SHP77 treated with DMSO at 0.1 percent for 48 hours (cell line): ENCODE measurements at regions not wholly inside any gene's neighbourhood (a gene's known extent, or its start where the extent isn't known, plus 50 kb on each side); places are given as distances from the start of the nearest gene placed in this dataset.
"Not testable (repeated sequence)": the region's sequence is repeated elsewhere in the genome, so short reads cannot be mapped to it uniquely, and the experiment has no call there.

ENCODE experiments used
- DNase-seq: peaks from one replicate; lab custom pipeline; 2025; lab: John Stamatoyannopoulos, UW

GRCh38 chr10:34015700-34016099, 681.2 kb upstream of the NRP1 start:
- DNase-seq, result no peak

GRCh38 chr10:34013235-34013634, 678.8 kb upstream of the NRP1 start:
- DNase-seq, result no peak

DNA sequence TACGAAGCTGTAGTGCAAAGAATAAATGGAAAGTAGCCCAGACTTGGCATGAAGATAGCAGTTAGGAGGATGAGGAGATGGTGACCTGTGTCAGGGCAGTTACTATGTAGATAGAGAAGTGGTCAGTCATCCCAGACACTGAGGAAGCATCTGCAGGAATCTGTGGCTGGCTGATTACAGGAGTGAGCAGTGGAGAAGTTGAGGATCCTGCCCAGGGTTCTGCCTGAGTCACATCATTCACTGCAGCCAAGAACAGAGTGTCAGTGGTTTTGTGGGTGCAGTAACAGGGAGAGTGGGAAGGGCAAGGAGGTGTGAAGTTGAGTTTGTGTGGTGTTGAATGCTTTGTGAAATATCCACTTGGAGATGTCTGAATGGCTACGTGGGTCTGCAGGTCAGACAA, 676.4 kb upstream of the NRP1 start:
- no peak for DNase-seq

- DNase-seq, result not testable (repeated sequence)
Measured at GRCh38 chr10:34010228-34010627, 675.8 kb upstream of the NRP1 start.

- no peak for DNase-seq
Measured at GRCh38 chr10:34008656-34009055, 674.2 kb upstream of the NRP1 start.

DNA sequence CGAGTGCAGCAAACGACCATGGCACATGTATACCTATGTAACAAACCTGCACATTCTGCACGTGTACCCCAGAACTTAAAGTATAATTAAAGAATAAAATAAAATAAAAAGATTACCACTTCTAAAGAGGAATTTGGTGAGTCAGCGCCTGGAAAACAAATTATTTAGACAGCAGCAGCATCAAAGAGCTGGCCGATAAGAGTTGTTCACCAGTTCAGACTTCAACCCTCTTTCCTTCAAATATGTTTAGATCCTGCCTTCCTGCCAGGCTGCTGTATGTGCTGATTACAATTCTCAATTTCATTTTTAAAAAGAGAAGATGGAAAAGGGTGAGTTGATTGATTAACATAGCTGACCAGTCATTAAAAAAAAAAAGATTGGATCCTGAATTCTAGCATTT, 672.0 kb upstream of the NRP1 start:
- DNase-seq, result no peak

DNA sequence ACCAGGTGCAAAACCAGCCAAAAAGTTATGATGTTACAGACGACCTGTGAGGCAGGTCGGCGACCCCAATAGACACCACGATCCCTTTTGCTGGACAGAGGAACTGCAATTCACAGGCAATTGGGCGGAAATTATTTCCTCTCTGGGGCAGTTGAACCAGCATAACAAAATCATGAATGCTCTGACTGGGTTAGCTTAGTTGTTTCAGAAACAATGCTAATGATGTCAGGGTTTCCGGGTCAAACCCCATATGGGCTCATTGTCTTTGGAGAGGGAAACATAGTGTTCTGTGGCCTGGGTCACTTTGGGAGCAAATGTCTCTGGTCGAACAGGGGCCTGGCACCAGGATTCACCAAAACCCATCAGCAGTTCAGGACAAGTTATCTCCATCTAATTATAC, 669.1 kb upstream of the NRP1 start:
- DNase-seq, result no peak

- DNase-seq, result no peak
Measured at GRCh38 chr10:34002896-34003295, 668.4 kb upstream of the NRP1 start.

- DNase-seq, result no peak
Measured at GRCh38 chr10:34001831-34002230, 667.4 kb upstream of the NRP1 start.

GRCh38 chr10:34001087-34001580, 666.7 kb upstream of the NRP1 start:
- DNase-seq, result no peak

DNA sequence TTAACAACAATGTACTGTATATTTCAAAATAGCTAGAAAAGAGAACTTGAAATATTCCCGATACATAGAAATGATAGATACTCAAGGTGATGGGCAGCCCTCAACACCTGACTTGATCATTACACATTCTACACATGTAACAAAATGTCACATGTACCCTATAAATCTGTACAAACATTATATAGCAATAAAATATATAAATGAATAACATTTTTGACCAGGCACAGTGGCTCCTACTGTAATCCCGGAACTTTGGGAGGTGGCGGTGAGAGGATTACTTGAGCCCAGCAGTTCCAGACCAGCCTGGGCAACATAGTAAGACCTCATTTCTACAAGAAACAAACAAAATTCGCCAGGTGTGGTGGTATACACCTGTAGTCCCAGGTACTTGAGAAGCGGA, 659.5 kb upstream of the NRP1 start:
- no peak for DNase-seq

GRCh38 chr10:33991924-33992323, 657.5 kb upstream of the NRP1 start:
- DNase-seq, result no peak

- no peak for DNase-seq
Measured at GRCh38 chr10:33986515-33986914, 652.0 kb upstream of the NRP1 start.

GRCh38 chr10:33986016-33986415, 651.5 kb upstream of the NRP1 start:
- DNase-seq, result no peak

- DNase-seq, result no peak
Measured at GRCh38 chr10:33982995-33983394, 648.5 kb upstream of the NRP1 start.

DNA sequence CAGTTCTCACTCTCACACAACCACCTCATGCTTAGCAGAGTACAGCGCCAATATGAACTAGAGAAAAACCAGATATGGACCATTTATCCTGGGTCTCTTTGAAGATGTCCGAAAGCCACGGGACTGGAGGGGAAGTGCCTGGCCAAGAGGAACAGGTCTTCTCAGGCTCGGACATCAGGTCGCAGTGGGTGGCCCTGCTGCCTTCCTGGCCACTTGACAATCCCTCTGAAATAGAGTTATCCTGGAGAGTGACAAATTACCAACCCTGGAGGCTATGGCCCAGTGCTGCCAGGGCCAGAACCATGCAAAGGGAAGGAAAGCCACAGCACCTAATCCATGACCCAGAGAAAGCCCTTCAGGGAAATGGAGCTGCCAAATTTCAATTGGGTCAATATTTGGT, 646.8 kb upstream of the NRP1 start:
- no peak for DNase-seq

DNA sequence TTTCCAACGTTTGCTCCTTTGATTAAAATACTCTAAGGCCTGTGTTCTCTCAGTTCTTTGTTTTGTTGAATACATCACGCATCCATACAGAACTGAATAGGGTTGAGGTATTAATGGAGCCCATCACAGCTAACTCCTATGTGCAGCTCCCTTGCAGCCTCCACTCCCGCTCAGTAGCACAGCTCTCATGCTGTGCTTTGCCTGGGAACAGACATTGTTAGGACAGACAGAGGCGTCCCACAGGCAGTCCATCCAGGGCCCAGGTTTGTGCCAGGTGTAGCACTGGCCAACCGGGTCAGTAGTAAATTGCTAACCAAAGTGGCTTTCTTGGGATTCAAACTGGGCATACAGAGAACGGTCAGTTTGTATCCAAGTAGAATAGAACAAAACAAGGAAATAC, 644.7 kb upstream of the NRP1 start:
- DNase-seq, result no peak

GRCh38 chr10:33975481-33975880, 641.0 kb upstream of the NRP1 start:
- no peak for DNase-seq

DNA sequence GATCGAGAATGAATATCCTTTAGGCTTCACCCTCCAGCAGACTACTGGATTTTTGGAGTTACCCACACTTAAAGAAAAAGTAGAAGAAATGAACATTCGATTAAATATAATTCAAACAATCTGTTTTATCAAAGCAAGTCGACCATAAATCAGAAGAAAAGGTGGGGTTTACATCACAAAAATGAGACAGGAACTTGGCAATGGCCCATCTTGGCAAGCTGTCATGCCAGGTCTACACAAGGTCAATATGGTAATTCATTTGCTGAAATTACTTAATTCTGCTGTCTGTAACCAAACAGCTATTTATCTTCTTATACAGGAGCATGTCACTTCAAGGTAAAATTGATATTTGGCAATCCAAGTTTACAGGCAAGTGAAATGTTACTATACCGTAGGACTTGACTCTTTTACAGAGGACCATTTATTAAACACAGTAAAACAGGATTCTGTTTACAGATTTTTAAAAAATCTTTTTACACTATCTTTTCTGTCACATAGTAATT, 640.6 kb upstream of the NRP1 start:
- DNase-seq, result no peak

- DNase-seq, result no peak
Measured at GRCh38 chr10:33968983-33969382, 634.5 kb upstream of the NRP1 start.

GRCh38 chr10:33967606-33968120, 633.2 kb upstream of the NRP1 start:
- no peak for DNase-seq

GRCh38 chr10:33966946-33967345, 632.5 kb upstream of the NRP1 start:
- no peak for DNase-seq

- no peak for DNase-seq
Measured at GRCh38 chr10:33965795-33966581, 631.5 kb upstream of the NRP1 start.

DNA sequence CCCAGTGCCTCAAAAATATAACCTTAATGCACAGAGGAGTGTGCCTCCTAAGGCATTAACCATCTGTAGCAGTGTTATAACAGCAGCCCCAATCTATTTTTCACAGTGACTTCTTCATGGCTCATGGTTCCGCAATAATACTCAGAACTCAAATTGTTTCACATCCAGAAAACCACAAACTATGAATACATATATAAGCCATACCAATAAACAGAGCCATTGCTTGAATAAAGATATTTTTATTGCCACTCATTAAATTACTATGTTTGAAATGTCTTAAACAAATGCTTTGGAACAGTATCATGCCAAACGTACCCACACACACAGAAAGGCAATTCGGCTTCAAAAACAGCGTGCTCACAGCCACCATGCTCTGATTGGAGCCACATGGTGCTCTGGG, 629.3 kb upstream of the NRP1 start:
- no peak for DNase-seq
